K562 (cell line): ENCODE measurements at regions not wholly inside any gene's neighbourhood (a gene's known extent, or its start where the extent isn't known, plus 50 kb on each side); places are given as distances from the start of the nearest gene placed in this dataset.

ENCODE experiments used
- ATF2 ChIP-seq: sonication (generic); formaldehyde crosslinking; IDR thresholded peaks from 2 replicates; pipeline ENCODE4 v1.8.1; 2022; ENCODE audit warnings: missing genetic modification reagents
- BACH1 ChIP-seq: fragments of 200-800 bp; sonication (Bioruptor generic); IDR thresholded peaks from 2 replicates; pipeline ENCODE4 v1.6.1; 2016; ENCODE audit warnings: missing genetic modification characterization, missing compliant biosample characterization
- BRD9 ChIP-seq: fragments of 450-650 bp; IDR thresholded peaks from 2 replicates; pipeline ENCODE4 v1.6.1; 2018; ENCODE audit warnings: low read depth; ENCODE audit not compliant: partially characterized antibody
- CBX5 ChIP-seq: IDR thresholded peaks from 2 replicates; pipeline ENCODE4 v1.6.1; 2014; ENCODE audit warnings: low read depth, borderline replicate concordance
- DACH1 ChIP-seq: fragments of 450-650 bp; IDR thresholded peaks from 2 replicates; pipeline ENCODE4 v1.6.1; 2018; ENCODE audit not compliant: partially characterized antibody
- GATA2 ChIP-seq: sonication (generic); formaldehyde crosslinking; IDR thresholded peaks from 2 replicates; pipeline ENCODE4 v1.4.0; 2020; ENCODE audit warnings: mild to moderate bottlenecking, missing genetic modification reagents
- MEF2D ChIP-seq: conservative IDR thresholded peaks from 2 replicates; pipeline ENCODE4 v1.6.1; 2016; ENCODE audit warnings: low read depth, missing genetic modification characterization, missing compliant biosample characterization
- NR2C2 ChIP-seq, 2 experiments: fragments of 200-800 bp in 1 of 2; sonication (Bioruptor generic) in 1 of 2; sonication (generic) in 1 of 2; formaldehyde crosslinking in 1 of 2; IDR thresholded peaks; 2 replicates each; pipeline versions ENCODE4 v1.6.1 to v1.8.0; 2016 to 2022; ENCODE audit warnings: mild to moderate bottlenecking in 1 of 2, missing compliant biosample characterization in 1 of 2, missing genetic modification characterization in 1 of 2, missing genetic modification reagents in 1 of 2
- SIN3B ChIP-seq: fragments of 450-650 bp; IDR thresholded peaks from 2 replicates; pipeline ENCODE4 v1.6.1; 2017; ENCODE audit warnings: low read depth, mild to moderate bottlenecking, moderate library complexity
- TFAP4 ChIP-seq: sonication (generic); formaldehyde crosslinking; IDR thresholded peaks from 2 replicates; pipeline ENCODE4 v1.8.0; 2022; ENCODE audit warnings: missing genetic modification reagents, mild to moderate bottlenecking, moderate library complexity, borderline replicate concordance
- USF1 ChIP-seq: sonication (generic); formaldehyde crosslinking; IDR thresholded peaks from 2 replicates; pipeline ENCODE4 v1.9.0; 2022; ENCODE audit warnings: mild to moderate bottlenecking, missing genetic modification reagents
- ZFP36 ChIP-seq: fragments of 150-350 bp; IDR thresholded peaks from 2 replicates; pipeline ENCODE4 v1.6.1; 2018; ENCODE audit warnings: low read length, low read depth; ENCODE audit not compliant: partially characterized antibody
- ZNF407 ChIP-seq: fragments of 450-650 bp; IDR thresholded peaks from 2 replicates; pipeline ENCODE4 v1.6.1; 2016; ENCODE audit warnings: low read depth
- ZNF431 ChIP-seq: sonication (generic); formaldehyde crosslinking; IDR thresholded peaks from 2 replicates; pipeline ENCODE4 v1.8.0; 2022; ENCODE audit warnings: mild to moderate bottlenecking, missing genetic modification reagents
- ZSCAN32 ChIP-seq: fragments of 450-650 bp; formaldehyde crosslinking; IDR thresholded peaks from 2 replicates; pipeline ENCODE4 v1.4.0; 2020; ENCODE audit warnings: mild to moderate bottlenecking, moderate library complexity

- TF ChIP-seq ATF2 (CRISPR knock-in tag) (peak; percentile 49; the same call in 1 of the 2 replicates), ZNF407 (no peak), BACH1 (tag) (no peak), SIN3B (no peak), MEF2D (tag) (no peak; the same call in 1 of the 2 replicates), ZSCAN32 (no peak), USF1 (CRISPR knock-in tag) (no peak), NR2C2 (CRISPR knock-in tag; IDR thresholded peaks at IDR 0.05) (0 out of 2 replicates have a peak, but pooled peaks have one; percentile 47), NR2C2 (tag; IDR thresholded peaks at IDR 0.05) (no peak; the same call in 1 of the 2 replicates), CBX5 (no peak), ZNF431 (CRISPR knock-in tag) (0 out of 2 replicates have a peak, but pooled peaks have one; percentile 74), BRD9 (no peak), TFAP4 (peak; percentile 61), DACH1 (no peak), GATA2 (CRISPR knock-in tag) (no peak), ZFP36 (no peak)
Observed at GRCh38 chr3:194070634-194071409, 65.1 kb upstream of the HES1 start (continued).
